ENCODE measurements at regions not wholly inside any gene's neighbourhood (a gene's known extent, or its start where the extent isn't known, plus 50 kb on each side); places are given as distances from the start of the nearest gene placed in this dataset.

DNA sequence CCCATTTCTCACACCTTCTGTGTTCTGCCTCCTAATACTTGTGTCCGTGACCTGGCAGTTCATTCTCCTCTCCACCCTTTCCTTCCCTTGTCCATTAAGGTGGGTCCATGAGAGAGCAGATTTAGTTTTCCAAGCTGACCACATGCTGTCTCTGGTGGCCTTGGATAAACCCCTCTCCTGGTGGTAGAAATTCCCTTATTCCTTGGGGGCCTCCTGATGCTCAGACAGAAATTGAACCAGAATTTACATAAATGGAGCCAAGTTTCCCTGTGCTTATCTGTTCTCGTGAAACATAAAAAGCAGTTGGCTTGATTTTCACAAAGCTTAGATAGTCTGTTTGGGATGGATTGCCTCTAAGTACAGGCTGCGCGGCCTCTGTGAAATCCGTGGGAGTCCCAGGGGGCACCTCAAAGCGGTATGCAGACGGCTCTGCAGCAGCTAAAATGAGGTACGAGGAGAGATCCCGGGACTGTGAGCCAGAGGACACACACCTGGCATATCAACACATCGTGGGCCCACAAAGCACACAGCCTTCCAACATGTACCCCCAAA is 101.0 kb upstream of the NMNAT3 start:
- no peak for DNase-seq

DNA sequence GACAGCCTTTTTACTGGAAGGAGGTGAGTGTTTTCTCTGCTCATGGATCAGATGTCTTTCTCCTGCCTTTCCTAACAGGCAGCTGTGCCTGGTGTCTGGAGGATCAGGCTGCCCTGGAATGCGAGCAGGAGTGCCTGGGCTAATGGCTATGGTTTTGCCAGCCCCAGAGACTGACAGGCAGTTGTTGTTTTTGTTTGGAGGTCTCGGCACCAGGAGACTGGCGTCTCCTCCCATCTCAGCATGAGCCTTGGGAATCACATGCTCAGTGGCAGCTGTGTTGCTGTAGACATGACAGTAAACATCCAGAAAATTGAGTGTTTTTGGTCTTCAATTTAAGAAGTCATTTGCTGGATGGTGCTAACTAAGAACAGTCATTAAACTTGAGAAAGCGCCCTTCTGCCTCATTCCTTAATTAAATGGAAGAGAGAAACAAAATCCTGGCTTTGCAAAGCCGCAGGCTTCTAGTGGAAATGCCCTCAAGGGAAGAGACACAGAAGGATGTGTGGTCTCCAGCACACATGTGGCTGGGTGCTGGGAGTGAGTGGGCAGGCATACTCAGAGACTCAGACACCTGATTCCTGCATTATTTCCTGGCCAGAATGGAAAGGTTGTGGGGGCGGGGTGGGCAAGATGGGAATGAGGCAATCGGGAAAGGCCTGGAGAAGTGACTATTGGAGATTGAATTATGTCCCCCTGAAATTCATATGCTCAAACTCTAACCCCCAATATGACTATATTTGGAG is 97.0 kb upstream of the NMNAT3 start:
- no peak for DNase-seq

DNA sequence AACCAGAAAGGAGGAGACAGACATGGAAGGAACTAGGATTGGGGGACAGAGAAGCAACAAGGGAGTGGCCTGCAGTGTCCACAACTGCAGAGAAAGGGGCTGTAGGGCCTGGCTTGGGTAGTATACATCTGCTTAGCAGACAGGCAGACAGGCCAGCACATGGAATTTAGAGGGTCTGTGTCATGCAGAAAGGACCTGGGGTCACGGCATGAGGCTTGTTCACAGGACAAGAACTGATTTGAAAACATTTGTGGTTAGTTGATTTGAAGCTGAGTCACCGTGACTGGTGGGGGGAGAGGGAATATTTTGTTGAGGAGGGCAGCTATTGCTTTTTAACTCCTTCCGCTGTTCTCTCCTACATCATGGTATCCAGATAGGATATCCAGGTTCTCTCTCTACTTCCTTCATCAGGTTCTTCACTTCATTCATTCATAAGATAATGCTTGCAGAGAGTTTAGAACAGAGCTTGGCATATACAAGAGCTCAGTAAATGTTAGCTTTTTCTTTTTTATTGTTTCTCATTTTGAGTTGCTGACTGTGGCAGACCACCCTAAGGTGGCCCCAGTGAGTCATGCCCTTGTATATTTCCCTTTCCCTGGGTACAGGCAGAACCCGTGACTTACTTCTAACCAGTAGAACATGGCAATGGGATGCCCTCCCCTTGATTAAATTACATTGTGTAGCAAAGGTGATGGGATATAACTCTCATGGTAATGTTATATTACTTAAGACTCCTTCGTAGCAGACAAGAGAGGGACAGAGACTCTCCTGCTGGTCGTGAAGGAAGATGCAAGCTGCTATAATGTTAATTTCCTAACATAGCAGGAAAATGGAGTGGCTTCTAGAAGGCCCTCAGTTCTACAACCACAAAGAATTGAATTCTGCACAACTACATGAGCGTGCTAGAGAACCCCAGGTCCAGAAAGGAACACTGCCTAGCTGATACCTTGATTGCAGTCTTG is 95.0 kb upstream of the NMNAT3 start:
- DNase-seq: no peak

DNA sequence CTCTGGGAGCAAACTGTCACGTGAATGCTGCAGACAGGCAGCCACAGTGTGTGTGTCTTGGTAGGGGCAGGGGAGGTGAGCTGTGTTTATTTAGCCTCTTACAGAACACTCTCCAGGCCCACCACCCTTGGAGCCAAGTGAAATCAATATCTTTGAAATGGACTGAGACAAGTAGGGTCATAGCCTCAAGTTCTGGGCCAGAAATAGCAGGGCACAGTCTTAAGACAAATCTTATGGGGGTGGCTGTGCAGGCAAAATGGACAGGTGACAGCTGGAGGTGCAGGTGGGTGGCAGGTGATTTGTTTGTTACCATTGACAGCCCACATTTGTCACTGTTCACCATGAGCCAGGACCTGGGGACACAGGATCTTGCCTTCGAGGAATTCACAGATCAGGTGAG is 93.6 kb upstream of the NMNAT3 start:
- no peak for DNase-seq

DNA sequence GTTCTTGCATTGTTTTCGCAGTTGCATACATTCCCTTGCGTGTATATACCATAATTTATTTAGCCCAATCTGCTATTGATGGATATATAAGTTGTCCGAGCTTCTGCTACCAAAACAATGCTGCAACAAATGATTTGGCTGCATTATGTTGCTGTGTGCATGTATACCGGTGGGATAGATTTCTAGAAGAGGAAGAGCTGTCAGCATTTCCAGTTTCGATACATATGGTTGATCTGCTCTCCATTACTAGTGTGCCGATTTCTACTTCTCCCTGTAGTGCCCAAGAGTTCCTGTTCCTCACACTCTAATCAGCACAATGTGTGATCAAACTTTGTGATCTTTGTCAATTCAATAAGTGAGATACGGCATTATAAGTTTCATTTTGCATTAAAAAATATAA is 92.8 kb upstream of the NMNAT3 start:
- DNase-seq: no peak

DNA sequence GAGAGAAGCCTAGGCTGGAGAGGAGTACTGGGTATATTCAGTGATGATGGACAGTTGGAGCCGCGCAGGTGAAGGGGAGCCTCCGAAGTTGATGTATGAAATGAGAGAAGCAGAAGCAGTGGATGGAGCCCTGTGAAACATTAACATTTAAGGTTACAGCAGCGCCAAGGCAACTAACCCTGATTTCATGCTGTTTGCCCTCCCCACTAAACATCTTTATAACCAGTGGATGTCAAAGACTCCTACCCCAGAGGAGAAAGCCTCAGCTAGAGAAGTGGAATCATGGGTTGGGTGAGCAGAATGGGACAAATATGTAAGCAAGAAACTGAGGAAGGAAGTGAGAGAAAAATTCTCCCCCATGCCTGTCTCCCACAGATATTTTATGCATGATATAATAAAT is 92.0 kb upstream of the NMNAT3 start:
- DNase-seq: no peak

DNA sequence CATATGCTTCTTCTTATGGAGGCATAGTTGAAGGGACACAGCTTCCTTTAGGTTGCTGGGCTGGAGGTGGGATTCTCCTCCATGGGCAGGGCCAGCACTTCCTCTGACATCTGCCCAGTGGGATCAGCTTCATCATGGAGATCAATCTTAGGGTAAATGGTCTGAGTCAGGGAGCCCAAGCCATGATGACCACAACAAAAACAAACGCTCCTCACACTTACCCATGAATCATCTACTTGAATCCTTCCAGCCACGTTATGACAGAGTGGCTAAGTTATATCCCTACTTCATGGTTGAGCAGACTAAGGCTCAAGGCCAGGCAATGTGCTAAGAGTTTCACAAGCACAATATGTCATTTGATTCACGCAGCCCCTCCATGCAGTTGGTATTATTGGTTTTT is 87.2 kb upstream of the NMNAT3 start:
- no peak for DNase-seq

DNA sequence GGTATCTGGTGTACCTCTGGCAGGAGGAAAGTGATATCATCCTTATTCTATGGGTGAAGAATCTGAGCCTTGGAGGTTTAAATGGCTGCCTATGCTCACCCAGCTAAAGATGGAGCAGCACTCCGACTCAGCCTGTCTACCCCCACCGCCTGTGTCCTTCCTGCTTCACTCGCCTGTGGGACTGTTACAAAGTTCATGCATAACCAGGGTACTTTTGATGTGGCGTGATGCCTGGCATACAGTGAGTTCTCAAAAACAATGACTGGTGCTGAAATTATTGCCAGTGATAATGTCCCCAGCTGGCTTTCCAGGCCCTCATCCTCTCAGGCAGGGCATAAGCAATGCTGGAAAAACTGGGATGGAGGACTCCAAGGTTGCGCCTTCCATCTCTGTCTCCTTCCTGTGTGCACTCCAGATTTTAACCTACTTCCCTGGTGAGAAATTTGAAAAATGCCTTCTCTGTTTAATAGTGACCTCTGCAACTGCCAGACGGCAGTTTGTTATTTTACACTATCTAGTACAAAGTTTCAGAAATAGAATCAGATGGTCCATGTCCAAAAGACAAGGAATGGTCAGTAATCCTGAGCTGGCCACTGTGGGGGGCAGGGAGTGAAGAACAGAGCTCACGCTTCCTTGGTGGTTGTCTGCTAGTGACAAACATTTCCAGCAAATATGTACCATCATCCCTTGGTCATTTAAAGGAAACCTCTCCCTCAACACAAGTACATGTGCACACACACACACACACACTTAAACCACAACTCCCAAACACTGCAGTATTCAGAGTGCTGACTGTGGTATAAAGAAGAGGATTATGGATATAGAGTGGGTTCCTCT is 86.5 kb upstream of the NMNAT3 start:
- no peak for DNase-seq

DNA sequence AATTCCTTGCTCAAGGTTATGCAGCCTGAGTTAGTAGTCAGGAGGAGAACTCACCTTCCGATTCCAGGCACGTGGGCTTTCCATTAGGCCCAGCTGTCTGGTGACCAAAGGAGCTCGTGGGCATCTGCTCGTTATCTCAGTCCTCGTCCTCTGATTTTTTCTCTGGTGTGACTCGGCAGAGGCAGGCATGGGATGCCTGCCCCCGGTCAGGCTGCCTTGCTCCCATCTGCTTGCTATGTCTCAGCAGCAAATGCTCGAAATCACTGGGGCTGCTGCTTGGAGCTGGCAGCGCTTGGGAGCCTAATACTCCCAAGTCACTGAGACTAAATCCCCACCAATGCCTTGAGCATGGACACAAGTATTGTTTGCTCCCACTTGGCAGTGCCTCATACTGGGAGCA is 84.5 kb upstream of the NMNAT3 start:
- DNase-seq: no peak

DNA sequence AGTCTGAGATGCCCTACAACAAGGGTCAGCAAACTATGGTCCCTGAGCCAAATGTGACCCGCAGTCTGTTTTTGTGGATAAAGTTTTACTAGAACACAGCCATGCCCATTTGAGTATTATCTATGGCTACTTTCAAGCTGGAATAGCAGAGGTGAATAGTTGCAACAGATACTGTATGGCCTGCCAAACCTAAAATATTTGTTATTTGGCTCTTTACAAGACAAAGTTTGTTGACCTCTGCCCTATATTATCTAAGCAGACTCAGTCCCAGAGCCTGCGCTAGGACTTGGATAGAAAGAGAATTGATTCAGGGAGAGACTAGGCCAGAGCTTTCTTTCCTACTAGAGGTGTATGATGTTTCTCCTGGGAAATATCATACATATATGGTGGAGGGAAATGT is 81.7 kb upstream of the NMNAT3 start:
- no peak for DNase-seq

DNA sequence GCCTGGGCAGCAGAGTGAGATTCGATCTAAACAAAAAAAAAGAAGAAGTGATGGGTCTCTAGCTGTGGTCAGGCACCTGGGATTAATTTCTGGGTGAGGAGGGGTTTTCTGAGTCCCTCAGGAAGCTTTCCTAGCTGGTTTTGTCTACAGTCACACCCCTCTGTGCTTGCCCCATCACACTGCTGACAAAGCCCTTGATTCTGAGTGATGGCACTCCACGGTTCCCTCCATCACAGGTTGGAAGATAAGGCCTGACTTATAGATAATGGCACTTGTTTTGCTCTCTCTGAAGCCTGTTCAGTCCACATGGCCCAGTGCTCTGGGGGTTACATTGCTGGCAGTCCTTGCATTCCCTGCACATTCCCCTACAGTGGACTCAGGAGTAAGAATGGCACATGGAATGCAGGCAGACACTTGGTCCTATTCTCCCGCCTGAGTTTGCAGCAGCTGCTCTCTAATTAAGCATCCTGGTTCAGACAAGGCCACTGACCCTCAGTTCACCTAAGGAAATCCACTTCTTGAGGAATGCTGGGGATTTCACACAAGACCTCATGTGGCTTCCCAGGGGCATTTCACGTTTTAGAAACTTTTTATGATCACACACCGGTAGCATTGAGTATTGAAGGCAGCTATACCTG is 81.0 kb upstream of the NMNAT3 start:
- DNase-seq: no peak

DNA sequence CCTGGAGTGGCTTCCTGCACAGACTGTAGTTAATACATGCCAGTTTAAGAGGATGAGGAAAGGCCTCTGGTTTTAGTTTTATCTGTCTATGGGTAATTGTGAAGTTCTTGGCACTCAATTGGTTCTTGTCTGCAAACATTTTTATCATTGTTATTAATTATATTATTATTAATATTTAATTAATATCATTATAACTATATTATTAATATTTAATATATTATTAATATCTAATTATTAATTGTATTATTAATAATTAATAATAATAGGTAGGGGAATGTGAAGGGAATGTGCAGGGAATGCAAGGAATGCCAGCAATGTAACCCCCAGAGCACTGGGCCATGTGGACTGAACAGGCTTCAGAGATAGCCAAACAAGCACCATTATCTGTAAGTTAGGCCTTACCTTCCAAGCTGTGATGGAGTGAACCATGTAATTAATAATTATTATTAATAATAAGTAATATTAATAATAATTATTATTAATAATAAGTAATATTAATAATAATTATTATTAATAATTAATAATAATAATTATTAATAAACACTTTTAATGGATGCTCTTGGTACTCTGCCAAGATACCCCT is 79.8 kb upstream of the NMNAT3 start:
- no peak for DNase-seq

DNA sequence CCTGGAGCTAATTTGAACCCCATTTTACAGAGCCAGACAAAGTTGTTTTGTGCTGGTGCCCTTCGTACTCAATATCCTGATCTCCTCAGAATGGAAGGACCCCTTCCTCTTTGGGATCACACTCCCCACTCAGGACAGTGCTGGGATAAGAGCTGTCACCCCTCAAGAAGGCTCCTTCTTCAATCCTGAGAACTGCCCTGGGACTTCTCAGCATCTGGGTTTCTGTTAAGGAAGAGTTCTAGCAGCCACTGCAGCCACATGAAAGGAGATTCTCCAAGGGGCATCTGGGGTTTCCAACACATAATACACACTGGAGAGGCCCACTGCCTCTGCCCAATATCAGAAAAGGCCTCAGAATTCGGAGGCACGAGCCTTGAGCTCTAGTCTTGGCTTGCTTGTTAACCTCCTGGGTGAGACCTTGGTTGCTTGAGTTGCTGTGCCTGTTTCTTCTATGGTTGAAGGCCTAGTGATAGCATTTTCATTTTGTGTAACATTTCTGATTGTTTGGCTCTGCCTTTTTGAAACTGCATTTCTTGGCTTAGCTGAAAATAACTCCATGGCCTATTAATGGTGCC is 78.8 kb upstream of the NMNAT3 start:
- no peak for DNase-seq

DNA sequence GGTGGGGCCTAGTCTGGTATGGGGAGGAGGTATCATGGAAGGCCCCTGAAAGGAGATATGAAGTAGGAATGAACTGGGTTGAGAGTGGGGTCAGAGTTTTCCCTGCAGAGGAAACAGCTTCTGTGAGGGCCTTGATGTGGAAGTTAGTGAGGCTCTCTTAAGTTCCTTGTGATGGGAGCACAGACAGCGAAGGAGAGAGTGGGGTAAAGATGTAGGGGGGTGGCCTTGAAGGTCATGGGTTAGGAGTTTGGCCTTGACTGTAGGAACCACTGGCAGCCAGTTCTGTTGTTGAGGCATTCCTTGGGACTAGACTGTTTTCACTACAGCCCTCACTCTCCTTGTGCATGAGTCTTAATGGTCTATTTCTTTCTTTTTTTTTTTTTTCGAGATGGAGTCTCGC is 77.8 kb upstream of the NMNAT3 start:
- no peak for DNase-seq

DNA sequence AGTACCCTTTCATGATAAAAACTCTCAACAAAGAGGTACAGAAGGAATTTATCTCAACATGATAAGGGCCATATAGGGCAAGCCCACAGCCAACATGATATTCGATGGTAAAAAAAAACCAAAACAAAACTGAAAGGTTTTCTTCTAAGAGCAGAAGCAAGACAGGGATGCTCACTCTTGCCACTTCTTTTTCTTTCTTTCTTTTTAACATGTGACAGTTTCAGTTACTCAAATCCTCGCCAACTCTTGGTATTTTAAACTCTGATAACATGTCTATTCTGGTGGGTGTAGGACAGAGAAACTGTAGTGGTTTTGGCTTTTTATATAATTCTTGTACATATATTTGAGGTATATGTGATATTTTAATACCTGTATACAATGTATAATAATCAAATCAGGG is 74.0 kb upstream of the NMNAT3 start:
- no peak for DNase-seq

DNA sequence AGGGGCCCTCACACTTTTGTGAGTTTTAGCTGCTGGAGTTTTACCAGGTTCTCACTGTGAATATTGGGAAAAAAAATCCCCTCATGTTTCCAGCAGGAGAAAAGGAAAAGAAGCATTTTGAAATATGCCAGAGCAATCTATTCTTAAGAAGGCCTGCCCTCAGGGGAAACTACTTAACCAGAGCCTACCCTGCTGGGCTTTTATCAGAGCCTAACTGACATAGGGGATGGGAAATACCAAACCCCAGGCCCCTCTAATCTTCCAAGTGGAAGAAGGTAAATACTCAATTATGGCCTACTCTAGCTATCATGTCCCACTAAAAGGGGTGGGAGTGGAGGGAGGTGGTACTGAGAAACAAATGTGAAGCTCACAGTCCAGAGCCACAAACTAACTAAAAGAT is 68.7 kb upstream of the NMNAT3 start:
- no peak for DNase-seq

DNA sequence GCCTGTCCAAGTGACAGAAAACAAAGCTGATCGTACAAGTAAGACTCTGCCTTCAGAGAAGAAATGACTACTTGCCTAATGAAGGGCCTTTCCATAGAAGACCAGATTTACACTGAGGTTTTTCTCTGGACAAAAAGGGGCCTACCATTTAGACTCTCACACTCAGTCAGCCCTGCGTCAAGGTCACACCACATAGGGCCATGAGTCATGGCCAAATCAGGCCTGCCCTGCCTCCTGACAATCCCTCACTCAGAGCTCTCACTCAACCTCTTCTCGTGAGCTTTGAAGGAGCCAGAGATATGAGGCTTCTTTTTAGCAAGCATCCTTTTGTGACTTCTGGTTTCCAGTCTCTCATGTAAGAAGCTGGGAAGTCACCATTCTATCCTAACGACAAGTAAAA is 68.1 kb upstream of the NMNAT3 start:
- no peak for DNase-seq

DNA sequence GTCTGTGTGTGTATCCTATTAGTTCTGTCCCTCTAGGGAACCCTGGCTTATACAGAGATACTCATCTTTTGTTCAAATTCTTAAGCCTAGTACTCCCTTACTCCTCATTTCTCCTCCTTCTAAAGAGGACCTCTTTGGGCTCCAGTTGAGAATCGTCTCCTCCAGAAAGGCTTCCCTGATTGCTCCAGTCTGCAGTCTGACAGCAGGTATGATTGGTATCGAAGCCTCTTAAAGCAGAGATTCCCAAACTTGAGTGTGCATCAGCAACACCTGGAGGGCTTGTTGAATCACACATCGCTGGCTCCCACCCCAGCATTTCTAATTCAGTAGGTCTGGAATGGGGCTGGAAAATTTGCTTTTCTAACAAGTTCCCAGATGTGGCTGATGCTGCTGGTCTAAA is 60.9 kb upstream of the NMNAT3 start:
- no peak for DNase-seq

DNA sequence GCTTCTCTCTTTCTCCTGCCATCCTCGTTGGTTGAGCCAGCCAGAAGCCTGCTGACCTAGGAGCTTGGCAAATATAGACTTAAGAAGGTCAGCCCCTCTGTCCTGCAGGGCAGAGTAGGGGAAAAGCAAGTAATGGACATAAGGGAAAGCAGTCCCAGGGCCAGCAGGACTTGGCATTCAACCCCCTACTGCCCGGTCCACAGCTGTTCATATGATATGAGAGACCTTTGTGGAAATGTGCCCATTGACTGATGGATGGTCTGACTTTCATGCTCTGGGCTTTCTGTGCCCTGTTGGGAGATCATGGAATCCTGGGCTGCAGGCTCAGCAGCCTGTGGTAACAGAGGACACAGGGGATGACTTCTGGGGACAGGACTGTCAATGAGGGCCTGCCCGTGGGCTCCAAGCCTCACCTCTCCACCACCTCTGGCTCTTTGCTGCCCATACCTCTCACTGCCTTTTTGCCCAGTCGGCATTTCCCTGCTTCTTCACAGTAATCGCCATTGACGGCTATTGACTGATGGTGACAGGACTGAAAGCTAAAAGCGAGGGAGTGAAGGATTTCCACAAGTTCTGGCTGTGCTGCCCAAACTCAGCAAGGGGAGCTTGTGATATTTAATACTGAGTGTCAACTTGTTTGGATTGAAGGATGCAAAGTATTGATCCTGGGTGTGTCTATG is 60.0 kb upstream of the NMNAT3 start:
- DNase-seq: no peak

DNA sequence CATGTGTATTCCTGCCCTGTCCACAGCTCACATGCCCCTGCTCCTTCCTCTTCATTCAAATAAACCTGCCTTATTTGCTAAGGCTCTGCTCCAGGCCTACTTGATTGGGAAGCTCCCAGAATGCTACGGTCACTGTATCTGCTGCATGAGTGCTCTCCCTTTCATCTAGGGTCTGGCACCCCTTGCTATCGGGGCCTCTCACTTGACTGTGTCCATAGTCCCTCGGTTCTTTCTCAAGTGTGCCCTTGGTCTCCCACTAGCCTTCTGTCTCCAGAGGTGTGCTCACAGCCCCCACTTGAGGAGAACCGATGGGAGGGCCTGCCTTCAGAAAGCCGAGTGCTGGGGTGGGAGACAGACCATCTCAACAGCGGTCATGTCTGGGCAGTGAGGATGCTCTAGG is 57.4 kb upstream of the NMNAT3 start:
- no peak for DNase-seq

DNA sequence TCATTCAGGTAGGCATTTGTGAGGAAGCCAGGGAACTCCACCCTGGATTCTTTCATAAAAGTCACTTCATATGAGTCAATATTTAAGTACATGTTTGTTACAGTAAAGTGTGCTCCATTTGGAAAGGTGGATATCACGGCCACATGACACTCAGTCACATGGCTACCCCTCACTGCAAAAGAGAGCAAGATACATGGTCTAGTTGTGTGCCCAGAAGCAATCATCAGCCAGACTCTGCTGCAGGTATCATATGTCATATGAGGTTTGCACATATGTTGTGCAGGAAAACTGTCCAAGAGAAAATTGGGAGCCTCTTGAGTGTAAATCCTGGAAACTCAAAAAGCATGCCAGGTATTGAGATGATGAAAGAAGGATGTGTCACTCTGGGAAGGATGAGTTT is 55.0 kb upstream of the NMNAT3 start:
- no peak for DNase-seq

Measured in NCI-H510A treated with DMSO at 0.1 percent for 48 hours (cell line).